ENCODE measurements at regions not wholly inside any gene's neighbourhood (a gene's known extent, or its start where the extent isn't known, plus 50 kb on each side); places are given as distances from the start of the nearest gene placed in this dataset.

GRCh38 chrX:149312988-149313387 lies 192.1 kb downstream of the IDS start:
- TF ChIP-seq, protein P1, sequence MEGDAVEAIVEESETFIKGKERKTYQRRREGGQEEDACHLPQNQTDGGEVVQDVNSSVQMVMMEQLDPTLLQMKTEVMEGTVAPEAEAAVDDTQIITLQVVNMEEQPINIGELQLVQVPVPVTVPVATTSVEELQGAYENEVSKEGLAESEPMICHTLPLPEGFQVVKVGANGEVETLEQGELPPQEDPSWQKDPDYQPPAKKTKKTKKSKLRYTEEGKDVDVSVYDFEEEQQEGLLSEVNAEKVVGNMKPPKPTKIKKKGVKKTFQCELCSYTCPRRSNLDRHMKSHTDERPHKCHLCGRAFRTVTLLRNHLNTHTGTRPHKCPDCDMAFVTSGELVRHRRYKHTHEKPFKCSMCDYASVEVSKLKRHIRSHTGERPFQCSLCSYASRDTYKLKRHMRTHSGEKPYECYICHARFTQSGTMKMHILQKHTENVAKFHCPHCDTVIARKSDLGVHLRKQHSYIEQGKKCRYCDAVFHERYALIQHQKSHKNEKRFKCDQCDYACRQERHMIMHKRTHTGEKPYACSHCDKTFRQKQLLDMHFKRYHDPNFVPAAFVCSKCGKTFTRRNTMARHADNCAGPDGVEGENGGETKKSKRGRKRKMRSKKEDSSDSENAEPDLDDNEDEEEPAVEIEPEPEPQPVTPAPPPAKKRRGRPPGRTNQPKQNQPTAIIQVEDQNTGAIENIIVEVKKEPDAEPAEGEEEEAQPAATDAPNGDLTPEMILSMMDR (conservative IDR thresholded peaks at IDR 0.05), result no peak
- no peak for TF ChIP-seq EZH2 (IDR thresholded peaks at IDR 0.05; ENCODE audit: low read depth)

Data from PC-9 (cell line).